HUDEP-2 (cell line): ENCODE measurements at regions not wholly inside any gene's neighbourhood (a gene's known extent, or its start where the extent isn't known, plus 50 kb on each side); places are given as distances from the start of the nearest gene placed in this dataset.
A peak's percentile ranks its signal among the peaks of the same experiment; 100 is the strongest.

Experiments
- DNase-seq, 76 experiments: peaks; one replicate each; lab custom pipeline; 2025; ENCODE audit not compliant: unreplicated experiment in 76 of 76; lab: John Stamatoyannopoulos, UW

DNA sequence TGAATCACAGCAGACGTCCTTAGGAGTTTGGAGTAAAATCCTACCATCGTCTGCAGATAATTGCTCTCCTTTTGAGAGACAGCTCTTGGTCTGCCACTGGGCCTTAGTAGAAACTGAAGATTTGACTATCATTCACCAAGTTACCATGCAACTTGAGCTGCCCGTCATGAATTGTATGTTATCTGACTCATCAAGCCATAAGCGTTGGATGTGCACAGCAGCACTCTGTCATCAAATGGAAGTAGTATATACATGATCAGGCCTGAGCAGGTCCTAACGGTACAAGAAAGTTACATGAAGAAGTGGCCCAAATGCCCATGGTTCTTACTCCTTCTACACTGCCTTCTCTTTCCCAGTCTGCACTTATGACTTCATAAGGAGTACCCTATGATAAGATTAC, 317.8 kb downstream of the GPATCH2 start:
- no peak for DNase-seq

GRCh38 chr1:217311766-217312165, 319.1 kb downstream of the GPATCH2 start:
- DNase-seq: peak in 2 of 76 experiments; percentile 3 to 9

DNA sequence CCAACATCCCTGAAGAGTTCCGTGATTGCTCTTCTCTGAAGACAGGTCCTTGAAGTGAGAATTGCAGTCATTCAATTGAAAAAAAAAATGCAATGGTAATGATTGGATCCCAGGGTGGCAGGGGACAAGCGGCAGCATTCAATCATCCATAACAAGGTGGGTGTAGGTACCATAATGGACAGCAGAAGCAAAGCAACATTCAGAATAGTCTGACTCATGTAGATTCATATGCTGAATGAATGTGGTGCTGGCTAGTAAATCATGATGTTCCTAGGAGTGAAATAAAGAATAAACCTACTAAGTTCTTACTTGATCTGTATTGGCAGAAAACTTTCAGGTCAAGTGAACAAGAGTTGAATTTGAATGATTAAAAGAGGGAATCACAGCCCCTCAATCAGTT, 319.6 kb downstream of the GPATCH2 start:
- no peak for DNase-seq

GRCh38 chr1:217281332-217281731, 349.6 kb downstream of the GPATCH2 start:
- DNase-seq: no peak

GRCh38 chr1:217275655-217276398, 355.1 kb downstream of the GPATCH2 start:
- no peak for DNase-seq

GRCh38 chr1:217274927-217275654, 355.8 kb downstream of the GPATCH2 start:
- no peak for DNase-seq

DNA sequence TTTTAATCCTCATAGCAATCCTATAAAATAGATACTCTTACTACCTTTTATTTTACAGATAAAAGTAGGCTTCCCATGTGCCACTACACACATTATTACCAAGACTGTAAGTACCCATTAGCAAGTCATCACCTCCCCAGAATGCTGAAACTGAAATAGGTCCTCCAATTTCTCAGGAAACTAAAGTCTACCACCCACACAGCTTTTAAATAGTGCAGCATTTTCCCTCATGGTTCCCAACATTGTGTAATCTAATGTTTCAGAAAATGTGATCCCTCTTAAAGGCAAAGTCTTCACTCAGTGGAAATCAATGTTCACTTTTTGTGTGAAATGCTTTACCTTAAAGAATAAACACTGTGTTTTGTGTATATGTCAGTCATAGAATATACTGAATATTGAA, 356.5 kb downstream of the GPATCH2 start:
- DNase-seq: no peak

DNA sequence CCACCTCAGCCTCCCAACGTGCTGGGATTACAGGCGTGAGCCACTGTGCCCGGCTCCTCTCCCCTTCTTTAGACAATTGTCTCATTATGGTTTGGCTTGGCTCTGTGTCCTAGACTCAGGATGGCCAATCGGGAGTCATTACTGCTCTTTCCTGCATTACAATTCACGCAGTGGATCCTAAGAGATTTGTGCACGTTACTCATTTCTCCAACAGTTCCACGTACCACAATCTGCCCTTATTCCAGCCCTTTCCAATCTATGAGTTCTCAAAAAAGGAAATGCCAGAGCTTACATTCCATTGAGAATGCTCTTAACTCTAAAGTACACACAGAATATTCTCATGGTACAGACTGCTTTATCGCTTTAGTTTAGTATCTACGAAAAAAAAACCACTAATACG, 357.0 kb downstream of the GPATCH2 start:
- no peak for DNase-seq

DNA sequence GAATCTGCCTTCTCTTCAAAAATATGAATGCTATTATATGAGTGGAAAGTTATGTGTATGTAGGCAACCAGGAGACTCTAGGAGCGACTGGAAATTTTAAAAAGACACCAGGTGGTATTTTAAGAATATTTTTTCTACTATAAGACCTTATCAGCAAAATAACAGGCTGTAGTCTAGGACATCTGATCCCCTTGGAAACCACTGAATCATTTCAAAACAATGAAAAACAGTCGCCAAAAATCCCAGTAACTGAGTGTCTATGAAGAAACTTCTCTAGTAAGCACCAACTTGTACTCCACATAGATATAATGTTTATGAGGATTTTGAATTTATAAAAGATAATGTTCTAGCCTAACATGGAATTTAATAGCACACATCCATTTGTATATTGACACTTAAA, 358.5 kb downstream of the GPATCH2 start:
- no peak for DNase-seq

GRCh38 chr1:217270101-217270500, 360.8 kb downstream of the GPATCH2 start:
- DNase-seq: no peak

GRCh38 chr1:217268058-217268457, 362.8 kb downstream of the GPATCH2 start:
- no peak for DNase-seq

- DNase-seq: no peak
These were observed 369.3 kb downstream of the GPATCH2 start for GRCh38 chr1:217261636-217262035.

- DNase-seq: no peak
These were observed 370.2 kb downstream of the GPATCH2 start for GRCh38 chr1:217260676-217261075.

DNA sequence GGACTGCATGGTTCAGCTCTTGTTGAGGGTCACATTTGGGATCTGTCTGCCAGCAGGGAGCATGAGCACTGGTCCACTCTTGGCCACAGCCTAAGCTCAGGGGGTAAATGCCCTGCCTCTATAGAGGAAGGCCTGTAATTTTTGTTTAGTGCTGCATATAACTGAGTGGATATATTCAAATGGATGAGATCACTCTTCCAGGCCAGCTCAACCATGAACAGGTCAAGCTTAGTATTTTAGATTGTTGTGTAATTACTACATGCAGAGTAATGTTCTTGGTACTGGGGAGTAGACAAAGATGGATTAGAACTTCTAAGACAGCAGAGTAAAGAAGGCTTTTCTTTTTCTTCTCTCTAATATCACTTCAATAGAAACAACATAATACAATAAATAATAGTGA, 376.9 kb downstream of the GPATCH2 start:
- no peak for DNase-seq

GRCh38 chr1:217253351-217253750, 377.5 kb downstream of the GPATCH2 start:
- no peak for DNase-seq

DNA sequence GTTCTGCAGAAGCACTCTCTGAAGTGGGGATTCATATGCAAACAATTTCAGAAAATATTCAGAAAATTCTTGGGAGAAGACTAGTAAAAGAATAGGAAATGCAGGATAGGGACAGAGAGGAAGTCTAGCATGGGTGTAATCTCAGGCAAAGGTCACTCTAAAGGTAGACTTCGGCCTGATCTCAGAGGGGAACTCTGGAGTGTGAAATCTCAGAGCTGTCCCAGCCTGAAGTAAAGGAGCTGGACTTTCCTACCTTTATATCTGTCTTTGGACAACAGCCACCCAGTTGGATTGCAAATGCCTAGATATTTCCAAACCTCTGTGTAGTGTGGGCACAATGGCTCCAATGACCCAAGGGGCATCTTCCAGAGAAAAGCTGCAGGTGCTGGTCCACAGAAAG, 379.8 kb downstream of the GPATCH2 start:
- no peak for DNase-seq

- no peak for DNase-seq
These were observed 381.0 kb downstream of the GPATCH2 start for GRCh38 chr1:217249857-217250256.

DNA sequence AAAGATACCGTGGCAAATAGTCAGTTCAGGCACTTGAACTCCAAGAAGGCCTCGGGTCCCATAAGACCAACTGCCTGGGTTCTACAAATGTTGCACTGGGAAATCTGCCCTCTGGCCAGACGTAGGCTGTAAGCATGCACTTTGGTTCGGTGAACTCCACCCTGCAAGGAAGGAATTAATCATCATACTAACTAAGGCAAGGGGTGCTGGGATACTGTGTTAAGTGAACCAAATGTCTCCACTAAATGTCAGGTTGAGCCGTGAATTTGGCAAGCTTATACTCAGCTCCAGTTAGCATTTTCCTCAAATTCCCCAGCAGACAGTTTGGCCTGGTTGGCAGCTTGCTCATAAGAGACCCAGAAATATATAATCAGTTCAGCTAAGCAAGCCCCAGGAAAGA, 385.9 kb downstream of the GPATCH2 start:
- DNase-seq: no peak

DNA sequence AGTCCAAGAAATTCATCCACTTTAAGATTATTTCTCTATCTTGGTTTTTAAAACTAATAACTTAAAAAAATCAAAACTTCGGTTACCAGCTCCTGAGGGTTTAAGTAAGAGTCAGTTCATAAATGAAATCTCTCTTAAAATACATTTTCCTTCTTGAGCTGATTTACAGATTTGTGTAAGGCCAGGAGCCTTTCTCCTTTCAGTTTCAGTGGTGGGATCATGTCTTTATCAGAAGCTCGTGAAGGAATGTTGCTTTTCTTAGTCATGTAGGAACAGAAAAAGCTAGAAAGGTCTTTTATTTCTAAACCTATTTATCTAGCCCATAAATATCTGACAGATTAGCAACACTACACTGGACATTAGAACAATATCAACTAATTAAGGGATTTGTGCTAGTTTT, 390.2 kb downstream of the GPATCH2 start:
- DNase-seq: no peak

GRCh38 chr1:217238945-217239344, 391.9 kb downstream of the GPATCH2 start:
- DNase-seq: no peak

- no peak for DNase-seq
These were observed 400.5 kb downstream of the GPATCH2 start for GRCh38 chr1:217230412-217230811.

GRCh38 chr1:217228689-217229088, 402.2 kb downstream of the GPATCH2 start:
- DNase-seq: no peak
